GM21825 (cell line): ENCODE measurements at regions not wholly inside any gene's neighbourhood (a gene's known extent, or its start where the extent isn't known, plus 50 kb on each side); places are given as distances from the start of the nearest gene placed in this dataset.

Experiments
- ATAC-seq: cut with Tn5 transposase; IDR thresholded peaks from one replicate; pipeline ENCODE4 v1.9.1; 2021; ENCODE audit warnings: mild to moderate bottlenecking, moderate library complexity; ENCODE audit not compliant: unreplicated experiment

GRCh38 chr15:61798631-61799030 is 261.6 kb downstream of the VPS13C start:
- no peak for ATAC-seq

- ATAC-seq: no peak
Observed at GRCh38 chr15:61796056-61796455, 264.2 kb downstream of the VPS13C start.

GRCh38 chr15:61794881-61795280 is 265.4 kb downstream of the VPS13C start:
- no peak for ATAC-seq

GRCh38 chr15:61794276-61794675 is 266.0 kb downstream of the VPS13C start:
- ATAC-seq: no peak

- no peak for ATAC-seq
Observed at GRCh38 chr15:61784734-61785133, 275.5 kb downstream of the VPS13C start.

- ATAC-seq: no peak
Observed at GRCh38 chr15:61780278-61780980, 279.8 kb downstream of the VPS13C start.

GRCh38 chr15:61777689-61778088 is 282.6 kb downstream of the VPS13C start:
- ATAC-seq: no peak

- no peak for ATAC-seq
Observed at GRCh38 chr15:61769557-61769956, 290.7 kb downstream of the VPS13C start.

GRCh38 chr15:61768131-61768530 is 292.1 kb downstream of the VPS13C start:
- no peak for ATAC-seq

- no peak for ATAC-seq
Observed at GRCh38 chr15:61764981-61765380, 295.3 kb downstream of the VPS13C start.

- no peak for ATAC-seq
Observed at GRCh38 chr15:61764141-61764540, 296.1 kb downstream of the VPS13C start.

- ATAC-seq: no peak
Observed at GRCh38 chr15:61762676-61763075, 297.6 kb downstream of the VPS13C start.

GRCh38 chr15:61759639-61760038 is 300.6 kb downstream of the VPS13C start:
- no peak for ATAC-seq

- ATAC-seq: no peak
Observed at GRCh38 chr15:61756071-61756820, 304.0 kb downstream of the VPS13C start.

- no peak for ATAC-seq
Observed at GRCh38 chr15:61755467-61755866, 304.8 kb downstream of the VPS13C start.

GRCh38 chr15:61753018-61753710 is 307.1 kb downstream of the VPS13C start:
- ATAC-seq: no peak

- no peak for ATAC-seq
Observed at GRCh38 chr15:61752001-61752400, 308.2 kb downstream of the VPS13C start.

- no peak for ATAC-seq
Observed at GRCh38 chr15:61750271-61751084, 309.8 kb downstream of the VPS13C start.

- ATAC-seq: no peak
Observed at GRCh38 chr15:61749169-61749568, 311.1 kb downstream of the VPS13C start.

GRCh38 chr15:61748529-61748928 is 311.7 kb downstream of the VPS13C start:
- ATAC-seq: no peak

GRCh38 chr15:61746589-61746988 is 313.7 kb downstream of the VPS13C start:
- no peak for ATAC-seq
